ENCODE measurements at regions not wholly inside any gene's neighbourhood (a gene's known extent, or its start where the extent isn't known, plus 50 kb on each side); places are given as distances from the start of the nearest gene placed in this dataset.

DNA sequence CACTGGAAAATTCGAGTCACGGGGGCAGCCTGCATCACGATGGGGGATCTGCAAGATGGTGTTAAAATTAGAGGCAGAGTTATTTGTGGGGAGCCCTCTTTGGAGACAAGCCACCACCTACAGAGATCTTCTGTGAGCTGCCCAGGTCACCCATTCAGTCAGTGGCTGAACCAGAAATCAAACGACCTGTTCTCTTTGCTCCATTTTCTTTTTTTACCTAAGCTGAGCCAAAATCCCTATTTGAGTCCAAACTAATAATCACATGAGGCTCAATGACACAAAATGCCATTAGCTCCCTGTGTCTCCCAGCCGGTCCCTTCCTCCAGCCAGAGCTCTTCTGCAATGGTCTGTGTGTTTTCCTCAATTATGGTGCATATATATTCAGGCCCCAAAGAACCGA is 394.2 kb downstream of the AGTPBP1 start:
- H3K4me3 ChIP-seq (replicated peaks in 1 of 3; ENCODE audit: low read depth in 2 of 3, low read length in 3 of 3), result no peak overlapping the region
- TF ChIP-seq, protein P1, sequence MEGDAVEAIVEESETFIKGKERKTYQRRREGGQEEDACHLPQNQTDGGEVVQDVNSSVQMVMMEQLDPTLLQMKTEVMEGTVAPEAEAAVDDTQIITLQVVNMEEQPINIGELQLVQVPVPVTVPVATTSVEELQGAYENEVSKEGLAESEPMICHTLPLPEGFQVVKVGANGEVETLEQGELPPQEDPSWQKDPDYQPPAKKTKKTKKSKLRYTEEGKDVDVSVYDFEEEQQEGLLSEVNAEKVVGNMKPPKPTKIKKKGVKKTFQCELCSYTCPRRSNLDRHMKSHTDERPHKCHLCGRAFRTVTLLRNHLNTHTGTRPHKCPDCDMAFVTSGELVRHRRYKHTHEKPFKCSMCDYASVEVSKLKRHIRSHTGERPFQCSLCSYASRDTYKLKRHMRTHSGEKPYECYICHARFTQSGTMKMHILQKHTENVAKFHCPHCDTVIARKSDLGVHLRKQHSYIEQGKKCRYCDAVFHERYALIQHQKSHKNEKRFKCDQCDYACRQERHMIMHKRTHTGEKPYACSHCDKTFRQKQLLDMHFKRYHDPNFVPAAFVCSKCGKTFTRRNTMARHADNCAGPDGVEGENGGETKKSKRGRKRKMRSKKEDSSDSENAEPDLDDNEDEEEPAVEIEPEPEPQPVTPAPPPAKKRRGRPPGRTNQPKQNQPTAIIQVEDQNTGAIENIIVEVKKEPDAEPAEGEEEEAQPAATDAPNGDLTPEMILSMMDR (IDR thresholded peaks at IDR 0.05), result no peak
- no peaks in the 10 kb centered on the region for H3K27me3 ChIP-seq (ENCODE audit: control insufficient read depth in 2 of 2, insufficient read depth in 2 of 2, low read length in 2 of 2)
- H3K9me3 Mint-ChIP-seq, result peaks cover 0 to 11% (median 7%) of the 10 kb centered on the region in 7 donors
- no peaks in the 10 kb centered on the region for H3K4me1 Mint-ChIP-seq
- no peaks in the 10 kb centered on the region for H3K4me1 ChIP-seq (ENCODE audit: control insufficient read depth in 1 of 2, insufficient read depth in 2 of 2, low read length in 2 of 2)
- DNase-seq, result no peak
- no peak overlapping the region for H3K27ac Mint-ChIP-seq
- no peak overlapping the region for H2AFZ ChIP-seq (ENCODE audit: insufficient read depth, low read depth, low read length, poor library complexity, severe bottlenecking)
- no peak overlapping the region for H3K9ac ChIP-seq (ENCODE audit: insufficient read depth, low read length, poor library complexity, severe bottlenecking)
- no peak overlapping the region for H3K4me2 ChIP-seq (replicated peaks; ENCODE audit: extremely low read depth, low read length, poor library complexity, severe bottlenecking)
- no peaks in the 10 kb centered on the region for H3K79me2 ChIP-seq (ENCODE audit: insufficient read depth, low read length)
- no peaks in the 10 kb centered on the region for H3K36me3 Mint-ChIP-seq
- no peaks in the 10 kb centered on the region for H3K36me3 ChIP-seq (replicated peaks in 1 of 2; ENCODE audit: control insufficient read depth in 1 of 2, insufficient read depth in 2 of 2, low read length in 2 of 2)
- H4K20me1 ChIP-seq (ENCODE audit: insufficient read depth, low read length), result no peaks in the 10 kb centered on the region
- intact Hi-C loops (cut with micrococcal nuclease), result no loop called here
- no peak overlapping the region for H3K4me3 Mint-ChIP-seq
- no peaks in the 10 kb centered on the region for H3K9me3 ChIP-seq (replicated peaks in 1 of 2; ENCODE audit: control insufficient read depth in 1 of 2, insufficient read depth in 1 of 2, low read length in 2 of 2)
- H3K27ac ChIP-seq (ENCODE audit: low read depth in 1 of 2, low read length in 2 of 2), result no peak overlapping the region
- H3K27me3 Mint-ChIP-seq (ENCODE audit: low read depth in 3 of 3), result peaks cover 2 to 6% (median 3%) of the 10 kb centered on the region in 3 donors
- 86% methylated on average over 1 of the region's 6 CpGs for WGBS (ENCODE audit: insufficient coverage)

DNA sequence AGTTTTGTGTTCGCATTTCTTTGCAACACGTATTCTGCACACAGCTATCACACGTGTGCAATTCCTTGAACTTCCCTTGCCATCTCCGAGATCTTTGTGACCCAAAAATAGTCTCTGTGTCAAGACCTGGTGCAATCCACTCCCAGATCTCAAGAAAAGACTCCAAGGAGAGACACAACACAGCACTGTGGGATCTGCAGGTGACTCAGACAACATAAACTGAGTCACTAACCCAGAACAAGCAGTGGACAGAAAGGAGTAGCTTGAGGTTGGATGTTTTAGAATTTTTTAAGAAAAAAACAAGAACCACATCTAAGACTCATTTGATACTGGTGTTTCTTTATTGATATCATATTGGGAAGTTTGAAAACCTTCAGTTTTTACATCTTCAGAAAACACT is 396.9 kb downstream of the AGTPBP1 start:
- TF ChIP-seq, protein P1 (IDR thresholded peaks at IDR 0.05), result no peak
- H3K36me3 ChIP-seq (replicated peaks in 1 of 2; ENCODE audit: control insufficient read depth in 1 of 2, insufficient read depth in 2 of 2, low read length in 2 of 2), result no peaks in the 10 kb centered on the region
- no peaks in the 10 kb centered on the region for H3K9me3 ChIP-seq (replicated peaks in 1 of 2; ENCODE audit: control insufficient read depth in 1 of 2, insufficient read depth in 1 of 2, low read length in 2 of 2)
- Mint-ChIP-seq H3K4me3 (no peak overlapping the region), H3K9me3 (peaks cover 0 to 16% (median 6%) of the 10 kb centered on the region in 7 donors), H3K4me1 (no peaks in the 10 kb centered on the region), H3K36me3 (no peaks in the 10 kb centered on the region), H3K27ac (no peak overlapping the region), H3K27me3 (ENCODE audit: low read depth in 3 of 3) (peaks cover 2 to 10% (median 4%) of the 10 kb centered on the region in 3 donors)
- no peak overlapping the region for H3K4me2 ChIP-seq (replicated peaks; ENCODE audit: extremely low read depth, low read length, poor library complexity, severe bottlenecking)
- H3K4me3 ChIP-seq (replicated peaks in 1 of 3; ENCODE audit: low read depth in 2 of 3, low read length in 3 of 3), result no peak overlapping the region
- 77% methylated on average over 4 of the region's 4 CpGs for WGBS (ENCODE audit: insufficient coverage)
- H3K27me3 ChIP-seq (ENCODE audit: control insufficient read depth in 2 of 2, insufficient read depth in 2 of 2, low read length in 2 of 2), result no peaks in the 10 kb centered on the region
- H3K4me1 ChIP-seq (ENCODE audit: control insufficient read depth in 1 of 2, insufficient read depth in 2 of 2, low read length in 2 of 2), result no peaks in the 10 kb centered on the region
- intact Hi-C loops (cut with micrococcal nuclease), result no loop called here
- H3K79me2 ChIP-seq (ENCODE audit: insufficient read depth, low read length), result no peaks in the 10 kb centered on the region
- DNase-seq, result no peak
- H3K9ac ChIP-seq (ENCODE audit: insufficient read depth, low read length, poor library complexity, severe bottlenecking), result no peak overlapping the region
- H4K20me1 ChIP-seq (ENCODE audit: insufficient read depth, low read length), result no peaks in the 10 kb centered on the region
- H3K27ac ChIP-seq (ENCODE audit: low read depth in 1 of 2, low read length in 2 of 2), result no peak overlapping the region
- H2AFZ ChIP-seq (ENCODE audit: insufficient read depth, low read depth, low read length, poor library complexity, severe bottlenecking), result no peak overlapping the region

All from CD14-positive monocyte (primary cell).